Osteoblast (primary cell): ENCODE measurements at regions not wholly inside any gene's neighbourhood (a gene's known extent, or its start where the extent isn't known, plus 50 kb on each side); places are given as distances from the start of the nearest gene placed in this dataset.
A peak's percentile ranks its signal among the peaks of the same experiment; 100 is the strongest.

ENCODE experiments used
- DNase-seq: peaks from one replicate; pipeline ENCODE4 v3.0.0; 2011; ENCODE audit warnings: low spot score, mixed read lengths; ENCODE audit not compliant: insufficient read length; ENCODE audit errors: missing footprints
- H2AFZ ChIP-seq: 2 replicates; pipeline ENCODE4 v1.6.0; 2011; ENCODE audit warnings: mild to moderate bottlenecking, low read length
- H3K27ac ChIP-seq: 2 replicates; pipeline ENCODE4 v1.5.1; 2011; ENCODE audit warnings: mild to moderate bottlenecking, low read depth, low read length, moderate library complexity
- H3K27me3 ChIP-seq: 2 replicates; pipeline ENCODE4 v1.6.0; 2012; ENCODE audit warnings: mild to moderate bottlenecking, control low read depth, inconsistent platforms, low read length, moderate library complexity; ENCODE audit not compliant: insufficient read depth
- H3K36me3 ChIP-seq: 2 replicates; pipeline ENCODE4 v1.5.1; 2011; ENCODE audit warnings: mild to moderate bottlenecking, low read length, control low read depth, moderate library complexity; ENCODE audit not compliant: insufficient read depth
- H3K4me1 ChIP-seq: 2 replicates; pipeline ENCODE4 v1.5.1; 2011; ENCODE audit warnings: mild to moderate bottlenecking, low read length, control low read depth, moderate library complexity; ENCODE audit not compliant: insufficient read depth
- H3K4me2 ChIP-seq: 2 replicates; pipeline ENCODE4 v1.6.0; 2011; ENCODE audit warnings: mild to moderate bottlenecking, low read length; ENCODE audit not compliant: insufficient read depth
- H3K4me3 ChIP-seq: fragments of 200-600 bp; sonication (generic); 3 replicates; pipeline ENCODE4 v1.5.1; 2012; ENCODE audit warnings: mild to moderate bottlenecking, low read length, inconsistent platforms; ENCODE audit not compliant: insufficient read depth
- H3K79me2 ChIP-seq: 2 replicates; pipeline ENCODE4 v1.6.0; 2012; ENCODE audit warnings: mild to moderate bottlenecking, low read length, control low read depth, inconsistent platforms; ENCODE audit not compliant: insufficient read depth
- H3K9me3 ChIP-seq: 2 replicates; pipeline ENCODE4 v1.5.1; 2011; ENCODE audit warnings: low read depth, low read length, control low read depth
- H4K20me1 ChIP-seq: 2 replicates; pipeline ENCODE4 v1.6.0; 2012; ENCODE audit warnings: mild to moderate bottlenecking, low read length, control low read depth; ENCODE audit not compliant: insufficient read depth
- TF ChIP-seq, protein P1 (sequence below): IDR thresholded peaks from 2 replicates; pipeline ENCODE4 v1.5.1; 2011; ENCODE audit warnings: mild to moderate bottlenecking, low read depth, low read length, moderate library complexity; ENCODE audit errors: extremely low read depth

GRCh38 chr5:8952147-8952546 lies 593.7 kb downstream of the SEMA5A start:
- no peaks in the 10 kb centered on the region for H3K4me1 ChIP-seq
- TF ChIP-seq, protein P1, sequence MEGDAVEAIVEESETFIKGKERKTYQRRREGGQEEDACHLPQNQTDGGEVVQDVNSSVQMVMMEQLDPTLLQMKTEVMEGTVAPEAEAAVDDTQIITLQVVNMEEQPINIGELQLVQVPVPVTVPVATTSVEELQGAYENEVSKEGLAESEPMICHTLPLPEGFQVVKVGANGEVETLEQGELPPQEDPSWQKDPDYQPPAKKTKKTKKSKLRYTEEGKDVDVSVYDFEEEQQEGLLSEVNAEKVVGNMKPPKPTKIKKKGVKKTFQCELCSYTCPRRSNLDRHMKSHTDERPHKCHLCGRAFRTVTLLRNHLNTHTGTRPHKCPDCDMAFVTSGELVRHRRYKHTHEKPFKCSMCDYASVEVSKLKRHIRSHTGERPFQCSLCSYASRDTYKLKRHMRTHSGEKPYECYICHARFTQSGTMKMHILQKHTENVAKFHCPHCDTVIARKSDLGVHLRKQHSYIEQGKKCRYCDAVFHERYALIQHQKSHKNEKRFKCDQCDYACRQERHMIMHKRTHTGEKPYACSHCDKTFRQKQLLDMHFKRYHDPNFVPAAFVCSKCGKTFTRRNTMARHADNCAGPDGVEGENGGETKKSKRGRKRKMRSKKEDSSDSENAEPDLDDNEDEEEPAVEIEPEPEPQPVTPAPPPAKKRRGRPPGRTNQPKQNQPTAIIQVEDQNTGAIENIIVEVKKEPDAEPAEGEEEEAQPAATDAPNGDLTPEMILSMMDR: no peak
- no peaks in the 10 kb centered on the region for H3K79me2 ChIP-seq
- no peaks in the 10 kb centered on the region for H3K9me3 ChIP-seq
- DNase-seq: no peak
- H3K27me3 ChIP-seq: no peaks in the 10 kb centered on the region
- H3K27ac ChIP-seq: no peak overlapping the region
- H3K4me2 ChIP-seq: no peak overlapping the region
- H3K36me3 ChIP-seq: no peaks in the 10 kb centered on the region
- no peak overlapping the region for H2AFZ ChIP-seq
- H3K4me3 ChIP-seq: no peak overlapping the region
- H4K20me1 ChIP-seq: no peaks in the 10 kb centered on the region

- no peak overlapping the region for H3K27ac ChIP-seq
- H3K27me3 ChIP-seq: no peaks in the 10 kb centered on the region
- no peaks in the 10 kb centered on the region for H3K4me1 ChIP-seq
- TF ChIP-seq, protein P1: no peak
- DNase-seq: no peak
- H2AFZ ChIP-seq: no peak overlapping the region
- H4K20me1 ChIP-seq: no peaks in the 10 kb centered on the region
- H3K9me3 ChIP-seq: no peaks in the 10 kb centered on the region
- H3K36me3 ChIP-seq: no peaks in the 10 kb centered on the region
- H3K4me3 ChIP-seq: no peak overlapping the region
- no peak overlapping the region for H3K4me2 ChIP-seq
- no peaks in the 10 kb centered on the region for H3K79me2 ChIP-seq
These were observed 592.9 kb downstream of the SEMA5A start for GRCh38 chr5:8953016-8953415.

- H3K27me3 ChIP-seq: no peaks in the 10 kb centered on the region
- H3K79me2 ChIP-seq: no peaks in the 10 kb centered on the region
- H3K4me3 ChIP-seq: no peak overlapping the region
- no peaks in the 10 kb centered on the region for H3K4me1 ChIP-seq
- DNase-seq: no peak
- H3K4me2 ChIP-seq: no peak overlapping the region
- no peak overlapping the region for H2AFZ ChIP-seq
- H3K27ac ChIP-seq: no peak overlapping the region
- TF ChIP-seq, protein P1: no peak
- no peaks in the 10 kb centered on the region for H4K20me1 ChIP-seq
- H3K9me3 ChIP-seq: no peaks in the 10 kb centered on the region
- H3K36me3 ChIP-seq: no peaks in the 10 kb centered on the region
These were observed 591.9 kb downstream of the SEMA5A start for GRCh38 chr5:8953911-8954438.

GRCh38 chr5:8954801-8955200 lies 591.1 kb downstream of the SEMA5A start:
- Histone ChIP-seq H3K4me1 (no peaks in the 10 kb centered on the region), H4K20me1 (no peaks in the 10 kb centered on the region), H3K27ac (no peak overlapping the region), H3K4me2 (no peak overlapping the region), H3K79me2 (no peaks in the 10 kb centered on the region), H3K27me3 (no peaks in the 10 kb centered on the region), H3K36me3 (no peaks in the 10 kb centered on the region), H3K4me3 (no peak overlapping the region), H3K9me3 (no peaks in the 10 kb centered on the region), H2AFZ (no peak overlapping the region)
- TF ChIP-seq, protein P1: peak; percentile 25
- DNase-seq: no peak
